Retina (tissue), 1 donor: ENCODE measurements at regions not wholly inside any gene's neighbourhood (a gene's known extent, or its start where the extent isn't known, plus 50 kb on each side); places are given as distances from the start of the nearest gene placed in this dataset.

Experiments
- DNase-seq: peaks from one replicate; pipeline ENCODE4 v3.0.0-alpha.2; 2016

GRCh38 chr7:116310141-116310540, 99.8 kb downstream of the TES start:
- DNase-seq: no peak

- DNase-seq: no peak
Measured at GRCh38 chr7:116311259-116311658, 100.9 kb downstream of the TES start.

DNA sequence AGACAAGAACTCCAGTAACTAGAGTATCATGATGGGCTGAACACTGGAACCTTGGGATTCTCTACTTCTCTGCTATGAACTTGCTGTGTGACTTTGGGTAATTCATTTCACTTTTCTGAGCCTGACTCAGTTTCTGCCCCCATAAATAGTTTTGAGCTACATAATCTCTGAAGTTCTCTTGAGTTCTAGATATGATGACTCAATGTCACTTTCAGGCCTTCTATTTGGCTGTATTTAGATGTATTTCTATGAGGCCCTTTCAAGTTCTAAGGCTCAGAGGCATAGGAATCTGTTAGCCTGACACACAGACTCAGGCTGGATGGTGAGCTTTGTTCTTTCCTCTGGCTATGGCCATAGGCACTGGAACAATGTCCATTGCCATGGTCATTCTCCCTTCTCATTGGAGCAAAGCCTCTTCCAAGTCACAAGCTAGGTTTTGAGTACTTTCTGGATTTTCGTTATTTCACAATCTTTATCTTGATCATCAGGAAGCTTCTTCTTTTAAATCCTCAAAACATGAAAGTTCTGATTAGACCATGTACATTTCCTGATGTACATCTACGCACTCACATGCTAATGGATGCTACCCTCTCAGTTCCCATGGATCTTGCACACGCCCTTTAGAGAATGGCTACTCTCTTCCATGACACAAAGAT, 101.6 kb downstream of the TES start:
- DNase-seq: no peak

GRCh38 chr7:116315293-116315692, 105.0 kb downstream of the TES start:
- DNase-seq: no peak

- no peak for DNase-seq
Measured at GRCh38 chr7:116315803-116316202, 105.5 kb downstream of the TES start.

DNA sequence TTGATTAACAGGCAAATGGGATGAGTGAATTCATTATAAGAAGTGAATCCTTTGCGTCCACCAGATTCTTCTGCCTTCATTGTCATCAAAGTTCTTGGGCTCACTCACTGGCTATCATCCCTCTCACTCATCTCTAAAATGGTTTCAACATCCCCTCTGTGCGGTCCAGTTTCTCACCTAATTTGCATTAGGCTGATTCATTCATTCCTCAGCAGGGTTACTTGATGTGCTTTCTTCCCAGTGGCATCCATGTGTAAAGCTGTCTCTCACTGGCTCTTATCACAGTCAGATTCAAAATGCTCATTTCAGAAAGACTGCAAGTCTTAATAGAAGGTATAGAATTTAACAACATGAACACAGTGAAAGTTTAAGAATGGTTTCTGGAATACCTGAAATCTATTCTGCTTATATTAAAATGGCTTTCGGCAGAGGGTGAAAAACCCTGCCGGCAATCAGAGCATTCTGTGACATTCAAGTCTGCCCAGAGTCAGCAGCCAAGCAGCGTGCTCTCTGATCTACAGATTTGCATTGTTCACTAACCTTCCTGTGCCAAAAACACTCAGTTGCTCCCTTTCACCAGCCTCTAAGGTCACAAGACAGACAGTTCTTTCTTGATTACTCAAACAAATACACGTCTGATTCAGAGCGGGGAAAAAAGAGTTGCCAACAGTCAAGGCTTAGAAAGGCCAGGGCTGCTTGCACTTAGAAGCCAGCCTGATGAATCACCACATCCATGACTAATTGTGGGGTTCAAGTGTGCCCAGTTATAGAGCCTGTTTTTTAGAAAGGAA, 106.7 kb downstream of the TES start:
- peak; percentile 18 for DNase-seq

DNA sequence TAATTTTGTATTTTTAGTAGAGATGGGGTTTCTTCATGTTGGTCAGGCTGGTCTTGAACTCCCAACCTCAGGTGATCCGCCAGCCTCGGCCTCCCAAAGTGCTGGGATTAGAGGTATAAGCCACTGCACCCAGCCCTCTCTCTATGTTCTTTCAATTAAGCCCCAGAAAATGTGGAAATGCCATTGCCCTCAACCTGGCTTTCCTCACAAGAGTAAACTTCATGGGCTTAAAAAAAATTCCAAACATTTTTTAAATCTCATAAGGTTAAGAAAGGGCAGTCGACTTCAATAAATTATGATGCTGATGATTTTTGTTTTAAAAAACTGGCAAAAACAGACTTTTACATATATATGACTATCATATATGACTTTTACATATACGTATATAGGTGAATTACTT, 107.6 kb downstream of the TES start:
- DNase-seq: no peak

DNA sequence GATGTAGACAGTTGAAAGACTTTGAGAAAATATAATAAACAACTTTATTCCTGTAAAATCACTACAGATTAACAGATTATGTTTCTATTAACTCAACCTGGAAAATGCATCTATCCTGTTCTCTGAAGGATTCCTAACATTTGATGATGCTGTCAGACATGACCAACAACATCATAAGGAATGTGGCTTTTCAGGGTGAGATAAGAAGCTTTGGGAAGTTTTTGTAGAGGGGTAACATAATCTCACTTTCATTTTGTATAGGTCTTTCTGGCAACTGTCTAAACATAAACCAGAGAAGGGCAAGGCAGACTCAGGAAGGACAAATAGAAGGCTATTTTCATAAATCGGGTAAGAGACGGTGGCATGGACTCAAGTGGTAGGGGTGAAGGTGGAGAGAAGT, 112.2 kb downstream of the TES start:
- no peak for DNase-seq

- no peak for DNase-seq
Measured at GRCh38 chr7:116324582-116324981, 114.2 kb downstream of the TES start.

DNA sequence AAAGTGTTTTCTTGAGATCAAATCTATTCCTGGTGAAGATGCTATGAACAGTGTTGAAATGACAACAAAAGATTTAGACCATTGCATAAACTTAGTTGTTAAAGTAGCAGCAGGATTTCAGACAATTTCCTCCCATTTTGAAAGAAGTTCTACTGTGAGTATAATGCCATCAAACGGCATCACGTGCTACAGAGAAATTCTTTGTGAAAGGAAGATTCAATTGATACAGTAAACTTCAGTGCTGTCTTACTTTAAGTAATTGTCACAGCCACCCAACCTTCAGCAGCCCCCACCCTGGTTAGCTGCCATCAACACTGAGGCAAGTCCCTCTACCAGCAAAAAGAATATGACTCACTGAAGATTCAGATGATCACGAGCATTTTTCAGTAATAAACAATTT, 115.2 kb downstream of the TES start:
- DNase-seq: no peak

DNA sequence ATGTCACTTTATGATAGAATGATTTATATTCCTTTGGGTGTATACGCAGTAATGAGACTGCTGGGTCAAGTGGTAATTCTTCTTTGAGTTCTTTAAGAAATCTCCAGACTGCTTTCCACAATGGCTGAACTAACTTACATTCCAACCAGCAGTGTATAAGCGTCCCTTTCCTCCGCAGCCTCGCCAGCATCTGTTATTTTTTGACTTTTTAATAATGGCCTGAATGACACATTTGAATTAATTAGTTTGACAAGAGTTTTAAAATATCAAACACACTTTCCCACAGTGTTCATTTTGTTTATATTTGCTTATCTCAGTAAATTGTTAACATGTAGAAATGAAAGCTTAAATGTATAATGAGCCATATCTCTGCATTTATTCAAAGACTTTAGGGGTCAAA, 116.8 kb downstream of the TES start:
- DNase-seq: no peak

- DNase-seq: no peak
Measured at GRCh38 chr7:116327752-116328151, 117.4 kb downstream of the TES start.

GRCh38 chr7:116328161-116328560, 117.8 kb downstream of the TES start:
- no peak for DNase-seq

DNA sequence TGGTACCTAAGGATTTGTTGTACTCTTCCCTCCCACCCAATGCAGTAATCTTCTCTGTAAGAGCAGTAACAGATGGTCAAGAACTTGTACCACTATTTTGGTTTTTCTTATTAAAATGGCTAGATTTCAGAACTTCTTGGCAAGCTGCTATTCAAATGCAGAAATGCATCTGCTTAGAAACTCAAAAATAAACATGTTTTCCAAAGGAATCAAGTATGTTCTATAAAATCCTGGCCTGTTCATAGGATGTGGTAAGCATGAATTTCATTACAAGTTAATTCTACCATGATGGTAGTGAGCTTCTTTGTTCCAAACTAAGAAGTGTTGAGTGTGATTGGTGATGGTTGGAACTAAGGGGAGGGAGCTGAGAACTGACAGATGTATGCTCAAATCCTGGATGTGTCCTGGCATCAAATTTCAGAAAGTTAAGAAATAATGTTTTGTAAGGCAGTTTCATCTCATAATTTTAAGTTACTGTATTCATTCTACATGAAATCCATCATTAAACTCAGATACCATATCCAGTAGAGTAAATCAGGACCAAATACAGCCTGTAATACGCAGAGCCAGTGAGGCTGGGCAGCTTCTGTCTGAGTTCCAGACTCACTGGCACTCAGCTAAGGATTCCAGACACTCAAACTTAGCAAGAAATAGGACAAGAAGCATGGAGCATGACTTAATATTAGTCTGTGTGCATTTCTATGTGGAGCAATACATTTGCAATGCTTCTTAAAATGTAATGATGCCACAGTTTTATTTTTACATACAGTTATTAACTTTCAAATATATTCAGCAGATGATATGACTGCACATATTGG, 119.6 kb downstream of the TES start:
- no peak for DNase-seq

- no peak for DNase-seq
Measured at GRCh38 chr7:116331020-116331419, 120.7 kb downstream of the TES start.

DNA sequence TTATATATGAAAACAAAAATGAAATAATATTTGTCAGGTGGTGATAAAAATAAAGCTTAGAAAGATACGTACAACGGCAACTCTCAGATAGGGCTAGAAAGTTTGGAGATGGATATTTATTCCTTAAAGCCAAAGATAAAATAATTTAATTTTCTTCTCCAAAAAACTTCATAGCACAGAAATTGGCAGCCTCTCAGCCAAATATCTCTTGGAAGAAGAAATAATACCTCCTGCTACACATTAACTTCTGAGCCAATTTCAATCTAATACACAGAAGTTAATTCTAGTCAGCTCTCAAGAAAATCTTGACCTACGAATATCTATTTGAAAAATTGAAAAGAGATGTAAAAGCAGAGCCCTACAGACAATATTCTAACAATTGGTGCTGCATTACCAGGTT, 122.4 kb downstream of the TES start:
- DNase-seq: no peak

DNA sequence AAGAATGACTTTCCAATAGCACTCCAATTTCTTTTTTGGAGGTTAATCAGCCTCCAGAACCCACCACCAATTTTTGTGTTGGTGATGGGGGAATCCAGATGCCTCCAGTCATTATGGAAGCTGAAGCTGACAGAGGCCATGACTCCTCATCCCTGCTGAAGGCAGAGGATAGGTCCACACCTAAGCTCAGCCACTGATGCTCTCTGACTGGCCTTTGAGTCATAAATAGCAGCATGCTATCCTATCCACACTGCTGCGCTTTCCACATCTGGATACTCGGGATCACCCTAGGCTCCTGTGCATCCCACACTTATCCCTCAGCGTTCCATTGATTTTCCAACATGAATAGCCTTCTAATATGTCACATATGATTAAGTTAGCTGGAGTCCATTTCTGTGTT, 124.2 kb downstream of the TES start:
- DNase-seq: no peak

GRCh38 chr7:116337018-116337417, 126.7 kb downstream of the TES start:
- DNase-seq: no peak

GRCh38 chr7:116337800-116338199, 127.5 kb downstream of the TES start:
- no peak for DNase-seq

DNA sequence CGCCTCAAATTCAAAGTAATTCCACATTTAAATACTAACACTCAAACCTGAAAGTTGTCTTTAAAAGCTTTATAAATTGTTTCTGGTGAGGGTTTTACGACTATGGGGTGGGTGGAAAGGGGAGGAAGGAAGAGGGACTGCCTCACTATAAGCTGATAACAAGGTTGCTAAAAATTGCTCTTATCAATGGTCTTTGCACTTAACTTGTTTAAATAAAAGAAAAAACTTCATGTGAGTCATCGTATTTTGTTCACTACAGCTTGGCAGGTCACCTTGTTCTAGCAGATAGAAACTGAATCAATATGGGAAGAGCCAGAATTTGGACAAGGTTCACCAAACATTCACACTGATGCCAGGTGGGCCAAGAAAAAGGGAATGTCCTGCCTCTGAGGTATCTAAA, 129.2 kb downstream of the TES start:
- no peak for DNase-seq

DNA sequence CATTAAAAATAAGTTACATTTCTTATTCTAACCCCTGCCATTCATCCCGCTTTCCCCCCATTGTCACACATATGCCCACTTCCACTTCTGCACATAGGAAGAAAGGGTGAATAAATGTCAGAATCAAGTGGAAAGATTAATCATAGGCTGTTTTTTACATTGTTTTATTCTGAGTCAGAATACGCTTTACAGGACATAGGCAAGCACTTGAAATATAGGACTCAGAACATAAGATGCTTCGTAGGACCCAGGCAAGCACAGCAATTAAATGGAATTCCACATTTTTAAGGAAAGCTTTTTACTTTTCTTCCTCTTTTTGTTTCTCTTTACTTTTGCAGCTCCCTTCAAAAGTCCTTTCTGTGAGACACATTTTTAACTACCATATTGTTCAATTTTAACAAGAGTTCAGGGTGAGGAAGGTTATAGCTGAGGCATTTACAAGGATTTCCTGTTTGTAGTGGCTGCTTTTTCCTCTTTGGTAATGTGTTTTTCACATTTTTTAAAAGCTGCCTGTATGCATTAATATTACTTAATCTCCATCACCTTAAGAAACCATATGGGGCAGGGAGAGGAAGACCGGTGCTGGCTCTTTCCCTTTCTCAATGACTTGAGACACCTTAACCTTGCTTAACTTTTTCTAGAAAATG, 130.0 kb downstream of the TES start:
- DNase-seq: no peak

- DNase-seq: no peak
Measured at GRCh38 chr7:116340943-116341907, 130.9 kb downstream of the TES start.
